ENCODE measurements at regions not wholly inside any gene's neighbourhood (a gene's known extent, or its start where the extent isn't known, plus 50 kb on each side); places are given as distances from the start of the nearest gene placed in this dataset.

GRCh38 chr4:141338238-141338637 is 117.5 kb downstream of the ZNF330 start:
- intact Hi-C loops (cut with micrococcal nuclease) (no loop called here), dilution Hi-C loops (cut with MboI; ENCODE audit: extremely low pct_ligation_motif_present, low sequenced_read_pairs) (no loop called here)
- TF ChIP-seq JUN (IDR thresholded peaks at IDR 0.05; ENCODE audit: borderline replicate concordance, insufficient read depth, insufficient read length, low read depth) (no peak), GATA2 (IDR thresholded peaks at IDR 0.05; ENCODE audit: insufficient read depth, insufficient read length, low read depth, low read length) (no peak), CTCF (IDR thresholded peaks at IDR 0.05; ENCODE audit: extremely low read depth in 1 of 2, insufficient read depth in 1 of 2, low read depth in 1 of 2, low read length in 2 of 2) (no peak), MAX (IDR thresholded peaks at IDR 0.05; ENCODE audit: insufficient read depth, insufficient read length) (no peak), FOS (IDR thresholded peaks at IDR 0.05; ENCODE audit: borderline replicate concordance, insufficient read depth, low read length) (no peak), EZH2 (IDR thresholded peaks at IDR 0.05; ENCODE audit: borderline replicate concordance, low read depth, low read length, severe bottlenecking) (no peak), MYC (IDR thresholded peaks at IDR 0.05; ENCODE audit: low read depth, low read length) (no peak), POLR2A (IDR thresholded peaks at IDR 0.05; ENCODE audit: low read depth, low read length) (no peak), POLR2AphosphoS5 (IDR thresholded peaks at IDR 0.05; ENCODE audit: insufficient read depth, low read depth, low read length) (no peak)
- CTCF ChIA-PET = no interaction called here
- DNase-seq (ENCODE audit: low read depth, low spot score) (no peak), FAIRE-seq (no peak)
- POLR2A ChIA-PET = no interaction called here
- Histone ChIP-seq H3K27me3 (ENCODE audit: control insufficient read depth in 2 of 2, insufficient read depth in 2 of 2, low read length in 2 of 2) (no peaks in the 10 kb centered on the region), H3K4me2 (ENCODE audit: insufficient read depth, low read length) (no peak overlapping the region), H3K27ac (ENCODE audit: insufficient read depth, low read depth, low read length) (no peak overlapping the region), H3K4me3 (replicated peaks in 1 of 3; ENCODE audit: insufficient read depth in 1 of 3, low read depth in 1 of 3, low read length in 3 of 3) (no peak overlapping the region), H3K79me2 (ENCODE audit: control insufficient read depth, insufficient read depth, low read length) (no peaks in the 10 kb centered on the region), H3K9me1 (replicated peaks; ENCODE audit: control insufficient read depth, extremely low read depth, insufficient read depth, low read length) (peaks cover 3% of the 10 kb centered on the region), H3K9ac (replicated peaks; ENCODE audit: extremely low read depth, insufficient read depth, low read length) (no peak overlapping the region), H2AFZ (ENCODE audit: low read depth, low read length) (no peak overlapping the region), H3K4me1 (ENCODE audit: control insufficient read depth, extremely low read depth, insufficient read depth, low read length) (peaks cover 2% of the 10 kb centered on the region), H3K36me3 (ENCODE audit: control insufficient read depth in 2 of 2, extremely low read depth in 1 of 2, insufficient read depth in 2 of 2, low read length in 2 of 2) (no peaks in the 10 kb centered on the region), H3K9me3 (replicated peaks; ENCODE audit: control insufficient read depth, insufficient read depth, low read length) (no peaks in the 10 kb centered on the region), H4K20me1 (replicated peaks; ENCODE audit: control insufficient read depth, extremely low read depth, insufficient read depth, low read length) (no peaks in the 10 kb centered on the region)
- no TSS peak for BruUV-seq (replicated peaks)
